B cell (primary cell): ENCODE measurements at regions not wholly inside any gene's neighbourhood (a gene's known extent, or its start where the extent isn't known, plus 50 kb on each side); places are given as distances from the start of the nearest gene placed in this dataset.

Experiments used
- ATAC-seq: fragments of 200-7000 bp; cut with Tn5 transposase; one replicate; pipeline ENCODE4 v1.10.0; 2021; ENCODE audit warnings: low read depth, mild to moderate bottlenecking, moderate number of reproducible peaks, moderate library complexity
- CTCF ChIA-PET: fragments of 350-600 bp; sonication (Branson Sonifier 250); formaldehyde crosslinking; loops from one replicate; lab custom pipeline; 2021; ENCODE audit warnings: antibody characterized with exemption, inconsistent platforms; lab: Charles Lee
- POLR2A ChIA-PET: fragments of 350-600 bp; sonication (Branson Sonifier 250); formaldehyde crosslinking; loops from one replicate; lab custom pipeline; 2021; ENCODE audit warnings: antibody characterized with exemption; lab: Charles Lee
- DNase-seq: peaks from one replicate; pipeline ENCODE4 v3.0.0; 2013
- H2AFZ ChIP-seq: 2 replicates; pipeline ENCODE4 v1.6.1; 2012; ENCODE audit warnings: mild to moderate bottlenecking, low read depth, low read length; ENCODE audit not compliant: insufficient read depth, poor library complexity, severe bottlenecking
- H3K27ac ChIP-seq, 2 donors: 1 replicate in 1 of 2; 2 replicates in 1 of 2; pipeline ENCODE4 v1.5.1; 2012 to 2013; ENCODE audit warnings: low read length in 2 of 2, mild to moderate bottlenecking in 2 of 2, moderate library complexity in 1 of 2
- H3K27me3 ChIP-seq, 4 experiments: fragments of 200-600 bp in 1 of 4; sonication (generic) in 1 of 4; replicated peaks in 1 of 4; 1 replicate in 2 of 4; 2 replicates in 2 of 4; pipeline versions ENCODE4 v1.6.1 to v1.7.0; 2013 to 2016; ENCODE audit warnings: low read length in 3 of 4, mild to moderate bottlenecking in 2 of 4, mixed read lengths in 1 of 4, moderate library complexity in 1 of 4; ENCODE audit not compliant: insufficient read depth in 4 of 4, control insufficient read depth in 3 of 4; ENCODE audit errors: control extremely low read depth in 1 of 4
- H3K36me3 ChIP-seq, 2 experiments: replicated peaks in 1 of 2; 1 replicate in 1 of 2; 2 replicates in 1 of 2; pipeline versions ENCODE4 v1.6.1 to v1.7.1; 2013; ENCODE audit warnings: low read length in 1 of 2; ENCODE audit not compliant: insufficient read depth in 2 of 2, control insufficient read depth in 1 of 2; ENCODE audit errors: control extremely low read depth in 1 of 2, extremely low read depth in 1 of 2
- H3K4me1 ChIP-seq, 2 donors: fragments of 200-600 bp in 1 of 2; sonication (generic) in 1 of 2; 1 replicate in 1 of 2; 2 replicates in 1 of 2; pipeline versions ENCODE4 v1.5.1 to v1.6.1; 2013 to 2017; ENCODE audit warnings: low read length in 2 of 2; ENCODE audit not compliant: control insufficient read depth in 2 of 2, insufficient read depth in 2 of 2
- H3K4me2 ChIP-seq: replicated peaks from 2 replicates; pipeline ENCODE3; 2012; ENCODE audit warnings: mild to moderate bottlenecking, low read depth, low read length; ENCODE audit not compliant: poor library complexity, severe bottlenecking
- H3K4me3 ChIP-seq, 5 experiments: fragments of 200-600 bp in 1 of 5; sonication (generic) in 1 of 5; 1 replicate in 3 of 5; 2 replicates in 2 of 5; pipeline versions ENCODE4 v1.5.1 to v1.7.0; 2011 to 2016; ENCODE audit warnings: low read length in 4 of 5, mild to moderate bottlenecking in 4 of 5, low read depth in 2 of 5, control low read depth in 1 of 5, moderate library complexity in 1 of 5; ENCODE audit not compliant: insufficient read depth in 1 of 5; ENCODE audit errors: control extremely low read depth in 1 of 5, extremely low read depth in 1 of 5
- H3K79me2 ChIP-seq: fragments of 200-600 bp; sonication (generic); one replicate; pipeline ENCODE4 v1.6.0; 2016; ENCODE audit warnings: low read length; ENCODE audit not compliant: control insufficient read depth, insufficient read depth
- H3K9ac ChIP-seq: fragments of 200-600 bp; sonication (generic); 2 replicates; pipeline ENCODE4 v1.6.1; 2017; ENCODE audit warnings: mild to moderate bottlenecking, low read length, moderate library complexity
- H3K9me3 ChIP-seq, 3 donors: one replicate each; pipeline versions ENCODE4 v1.6.1 to v1.7.1; 2013; ENCODE audit warnings: low read length in 2 of 3; ENCODE audit not compliant: control insufficient read depth in 2 of 3, insufficient read depth in 1 of 3; ENCODE audit errors: control extremely low read depth in 1 of 3
- H4K20me1 ChIP-seq: 2 replicates; pipeline ENCODE4 v1.6.0; 2012; ENCODE audit warnings: mild to moderate bottlenecking, low read length; ENCODE audit not compliant: insufficient read depth, control insufficient read depth, poor library complexity, severe bottlenecking
- H3K27ac Mint-ChIP-seq: one replicate; pipeline ENCODE4 v1.8.0; 2021; ENCODE audit warnings: mixed read lengths
- H3K27me3 Mint-ChIP-seq: one replicate; pipeline ENCODE4 v1.8.0; 2021; ENCODE audit warnings: mixed read lengths
- H3K4me1 Mint-ChIP-seq: one replicate; pipeline ENCODE4 v1.8.0; 2021; ENCODE audit warnings: mixed read lengths
- H3K4me3 Mint-ChIP-seq: one replicate; pipeline ENCODE4 v1.8.0; 2021; ENCODE audit warnings: mixed read lengths
- H3K9me3 Mint-ChIP-seq: one replicate; pipeline ENCODE4 v1.8.0; 2022; ENCODE audit warnings: mixed read lengths; ENCODE audit not compliant: insufficient read depth
- EZH2 ChIP-seq: IDR thresholded peaks from 2 replicates; pipeline ENCODE4 v1.6.1; 2012; ENCODE audit warnings: borderline replicate concordance, low read depth, mild to moderate bottlenecking, moderate library complexity, low read length; ENCODE audit not compliant: insufficient read depth, poor library complexity, severe bottlenecking
- WGBS: methylation state at CpG from one replicate; pipeline ENCODE4 v1.1.5; 2013; ENCODE audit warnings: missing lambda C conversion rate; ENCODE audit not compliant: insufficient coverage; 5-methylcytosine and 5-hydroxymethylcytosine counted together
- intact Hi-C: fragments of 100-400 bp; cut with micrococcal nuclease; formaldehyde crosslinking; loops from one replicate; pipeline ENCODE4 v1.10.0; 2022
- TF ChIP-seq, protein P1 (sequence below): fragments of 200-600 bp; IDR thresholded peaks from one replicate; pipeline ENCODE4 v1.8.0; 2022; ENCODE audit warnings: antibody characterized with exemption, mild to moderate bottlenecking

DNA sequence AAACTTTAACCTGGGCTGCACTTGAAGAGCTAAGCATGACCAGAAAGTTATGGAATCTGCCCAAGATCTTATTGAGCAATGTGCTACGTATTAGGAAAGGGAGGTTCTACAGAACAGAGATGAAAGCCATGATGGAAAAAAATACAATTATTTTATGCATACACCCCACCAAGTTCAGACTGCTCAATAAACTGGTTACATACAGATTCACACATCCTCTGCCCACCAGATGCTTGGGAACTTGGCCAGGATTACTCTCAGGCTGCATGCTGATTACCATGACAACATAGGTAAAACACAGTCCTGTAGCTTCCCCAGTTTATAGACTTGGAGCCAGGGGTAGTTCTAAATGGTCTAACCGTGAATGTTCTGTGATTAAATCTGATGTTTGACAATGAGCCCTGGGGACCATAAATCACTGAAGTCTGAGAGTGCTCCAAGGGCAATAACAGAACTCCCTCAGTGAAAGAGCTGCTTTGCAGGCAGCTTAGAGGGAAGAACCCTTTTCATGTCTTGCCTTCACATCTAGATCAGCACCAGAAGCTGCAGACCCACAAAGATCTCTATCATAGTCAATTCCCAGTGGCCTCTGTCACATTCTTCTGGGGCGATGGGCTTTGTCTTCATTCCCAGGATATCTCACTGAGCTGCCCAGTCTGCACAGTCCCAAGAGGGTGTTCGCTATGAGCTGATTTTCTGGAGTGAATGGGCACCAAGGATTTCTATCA is 232.2 kb downstream of the EMP1 start:
- no peak overlapping the region for H3K4me3 ChIP-seq
- H3K79me2 ChIP-seq: no peaks in the 10 kb centered on the region
- WGBS: 14% methylated on average over 1 of the region's 4 CpGs
- H3K4me1 ChIP-seq: no peaks in the 10 kb centered on the region
- ChIA-PET CTCF (no interaction called here), POLR2A (no interaction called here)
- peaks cover 0 to 3% (median 0%) of the 10 kb centered on the region in 4 experiments for H3K27me3 ChIP-seq
- H3K27ac ChIP-seq: no peak overlapping the region
- no peak overlapping the region for H3K9ac ChIP-seq
- no peak for TF ChIP-seq EZH2
- TF ChIP-seq, protein P1, sequence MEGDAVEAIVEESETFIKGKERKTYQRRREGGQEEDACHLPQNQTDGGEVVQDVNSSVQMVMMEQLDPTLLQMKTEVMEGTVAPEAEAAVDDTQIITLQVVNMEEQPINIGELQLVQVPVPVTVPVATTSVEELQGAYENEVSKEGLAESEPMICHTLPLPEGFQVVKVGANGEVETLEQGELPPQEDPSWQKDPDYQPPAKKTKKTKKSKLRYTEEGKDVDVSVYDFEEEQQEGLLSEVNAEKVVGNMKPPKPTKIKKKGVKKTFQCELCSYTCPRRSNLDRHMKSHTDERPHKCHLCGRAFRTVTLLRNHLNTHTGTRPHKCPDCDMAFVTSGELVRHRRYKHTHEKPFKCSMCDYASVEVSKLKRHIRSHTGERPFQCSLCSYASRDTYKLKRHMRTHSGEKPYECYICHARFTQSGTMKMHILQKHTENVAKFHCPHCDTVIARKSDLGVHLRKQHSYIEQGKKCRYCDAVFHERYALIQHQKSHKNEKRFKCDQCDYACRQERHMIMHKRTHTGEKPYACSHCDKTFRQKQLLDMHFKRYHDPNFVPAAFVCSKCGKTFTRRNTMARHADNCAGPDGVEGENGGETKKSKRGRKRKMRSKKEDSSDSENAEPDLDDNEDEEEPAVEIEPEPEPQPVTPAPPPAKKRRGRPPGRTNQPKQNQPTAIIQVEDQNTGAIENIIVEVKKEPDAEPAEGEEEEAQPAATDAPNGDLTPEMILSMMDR: no peak
- ATAC-seq (no peak), DNase-seq (no peak)
- Mint-ChIP-seq H3K27me3 (no peaks in the 10 kb centered on the region), H3K4me3 (no peak overlapping the region), H3K4me1 (no peaks in the 10 kb centered on the region), H3K27ac (no peak overlapping the region), H3K9me3 (no peaks in the 10 kb centered on the region)
- intact Hi-C loops: no loop called here
- no peaks in the 10 kb centered on the region for H4K20me1 ChIP-seq
- no peak overlapping the region for H2AFZ ChIP-seq
- H3K9me3 ChIP-seq: peaks cover 0 to 7% (median 0%) of the 10 kb centered on the region in 3 donors
- H3K36me3 ChIP-seq: no peaks in the 10 kb centered on the region
- H3K4me2 ChIP-seq: no peak overlapping the region

GRCh38 chr12:13425766-13426165 is 229.2 kb downstream of the EMP1 start:
- H4K20me1 ChIP-seq: no peaks in the 10 kb centered on the region
- H2AFZ ChIP-seq: no peak overlapping the region
- H3K9me3 ChIP-seq: peaks cover 0 to 7% (median 1%) of the 10 kb centered on the region in 3 donors
- no peak overlapping the region for H3K27ac ChIP-seq
- WGBS: no CpG with 5 or more reads among the region's 3 CpGs
- Mint-ChIP-seq H3K9me3 (no peaks in the 10 kb centered on the region), H3K27ac (no peak overlapping the region), H3K4me1 (no peaks in the 10 kb centered on the region), H3K4me3 (no peak overlapping the region), H3K27me3 (no peaks in the 10 kb centered on the region)
- H3K9ac ChIP-seq: no peak overlapping the region
- no peaks in the 10 kb centered on the region for H3K4me1 ChIP-seq
- CTCF ChIA-PET: no interaction called here
- no peak overlapping the region for H3K4me3 ChIP-seq
- intact Hi-C loops: no loop called here
- TF ChIP-seq, protein P1: no peak
- no peak for TF ChIP-seq EZH2
- DNase-seq (no peak), ATAC-seq (no peak)
- no peaks in the 10 kb centered on the region for H3K36me3 ChIP-seq
- H3K27me3 ChIP-seq: peaks cover 0 to 3% (median 1%) of the 10 kb centered on the region in 4 experiments
- H3K79me2 ChIP-seq: no peaks in the 10 kb centered on the region
- POLR2A ChIA-PET: no interaction called here
- no peak overlapping the region for H3K4me2 ChIP-seq
